PFSK-1 (cell line): ENCODE measurements at regions not wholly inside any gene's neighbourhood (a gene's known extent, or its start where the extent isn't known, plus 50 kb on each side); places are given as distances from the start of the nearest gene placed in this dataset.

Experiments
- FOXP2 ChIP-seq: optimal IDR thresholded peaks from 2 replicates; pipeline ENCODE3; 2011; ENCODE audit warnings: borderline replicate concordance, control low read depth, inconsistent platforms; ENCODE audit not compliant: insufficient read depth; ENCODE audit errors: extremely low read length, extremely low read depth
- POLR2AphosphoS5 ChIP-seq: IDR thresholded peaks from 2 replicates; pipeline ENCODE4 v1.6.1; 2012; ENCODE audit warnings: low read depth, mild to moderate bottlenecking, control low read depth, low read length, moderate library complexity
- SIN3A ChIP-seq: IDR thresholded peaks from 2 replicates; pipeline ENCODE4 v1.6.1; 2012; ENCODE audit warnings: mild to moderate bottlenecking, low read length, moderate library complexity, borderline replicate concordance; ENCODE audit not compliant: insufficient read depth
- TAF1 ChIP-seq: IDR thresholded peaks from 2 replicates; pipeline ENCODE4 v1.6.1; 2012; ENCODE audit warnings: low read length, control low read depth, borderline replicate concordance; ENCODE audit not compliant: insufficient read depth
- TF ChIP-seq, protein P1 (sequence below), 2 experiments: IDR thresholded peaks; 2 replicates each; pipeline versions ENCODE4 v1.6.1 to v1.8.0; 2011 to 2012; ENCODE audit warnings: low read depth in 2 of 2, low read length in 2 of 2, control low read depth in 1 of 2, inconsistent platforms in 1 of 2, mild to moderate bottlenecking in 1 of 2, moderate library complexity in 1 of 2; ENCODE audit not compliant: insufficient read depth in 1 of 2

DNA sequence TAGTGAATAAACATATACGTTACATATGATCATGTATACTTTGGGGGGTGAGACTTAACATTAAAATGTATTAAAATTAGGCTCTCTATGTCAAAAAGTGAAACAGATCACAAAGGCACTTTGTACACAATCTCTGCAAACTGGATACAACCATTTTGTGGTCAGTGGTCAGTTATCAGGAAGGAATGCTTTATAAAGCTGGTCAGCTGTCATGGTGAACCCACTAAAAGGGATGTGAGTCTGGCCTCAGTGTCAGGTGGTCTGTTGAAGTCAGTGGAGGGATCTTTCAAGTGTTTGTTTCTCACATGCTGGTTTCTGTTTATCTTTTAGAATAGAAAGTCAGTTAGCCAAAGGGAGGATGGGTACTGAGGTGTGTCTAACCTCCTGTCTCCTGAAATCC, 875.5 kb upstream of the INTU start:
- no peak for TF ChIP-seq FOXP2
- TF ChIP-seq, protein P1, sequence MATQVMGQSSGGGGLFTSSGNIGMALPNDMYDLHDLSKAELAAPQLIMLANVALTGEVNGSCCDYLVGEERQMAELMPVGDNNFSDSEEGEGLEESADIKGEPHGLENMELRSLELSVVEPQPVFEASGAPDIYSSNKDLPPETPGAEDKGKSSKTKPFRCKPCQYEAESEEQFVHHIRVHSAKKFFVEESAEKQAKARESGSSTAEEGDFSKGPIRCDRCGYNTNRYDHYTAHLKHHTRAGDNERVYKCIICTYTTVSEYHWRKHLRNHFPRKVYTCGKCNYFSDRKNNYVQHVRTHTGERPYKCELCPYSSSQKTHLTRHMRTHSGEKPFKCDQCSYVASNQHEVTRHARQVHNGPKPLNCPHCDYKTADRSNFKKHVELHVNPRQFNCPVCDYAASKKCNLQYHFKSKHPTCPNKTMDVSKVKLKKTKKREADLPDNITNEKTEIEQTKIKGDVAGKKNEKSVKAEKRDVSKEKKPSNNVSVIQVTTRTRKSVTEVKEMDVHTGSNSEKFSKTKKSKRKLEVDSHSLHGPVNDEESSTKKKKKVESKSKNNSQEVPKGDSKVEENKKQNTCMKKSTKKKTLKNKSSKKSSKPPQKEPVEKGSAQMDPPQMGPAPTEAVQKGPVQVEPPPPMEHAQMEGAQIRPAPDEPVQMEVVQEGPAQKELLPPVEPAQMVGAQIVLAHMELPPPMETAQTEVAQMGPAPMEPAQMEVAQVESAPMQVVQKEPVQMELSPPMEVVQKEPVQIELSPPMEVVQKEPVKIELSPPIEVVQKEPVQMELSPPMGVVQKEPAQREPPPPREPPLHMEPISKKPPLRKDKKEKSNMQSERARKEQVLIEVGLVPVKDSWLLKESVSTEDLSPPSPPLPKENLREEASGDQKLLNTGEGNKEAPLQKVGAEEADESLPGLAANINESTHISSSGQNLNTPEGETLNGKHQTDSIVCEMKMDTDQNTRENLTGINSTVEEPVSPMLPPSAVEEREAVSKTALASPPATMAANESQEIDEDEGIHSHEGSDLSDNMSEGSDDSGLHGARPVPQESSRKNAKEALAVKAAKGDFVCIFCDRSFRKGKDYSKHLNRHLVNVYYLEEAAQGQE (IDR thresholded peaks at IDR 0.05; ENCODE audit: insufficient read depth in 1 of 2, low read depth in 2 of 2, low read length in 2 of 2), result no peak
- no peak for TF ChIP-seq POLR2AphosphoS5
- TF ChIP-seq SIN3A, result no peak
- no peak for TF ChIP-seq TAF1

DNA sequence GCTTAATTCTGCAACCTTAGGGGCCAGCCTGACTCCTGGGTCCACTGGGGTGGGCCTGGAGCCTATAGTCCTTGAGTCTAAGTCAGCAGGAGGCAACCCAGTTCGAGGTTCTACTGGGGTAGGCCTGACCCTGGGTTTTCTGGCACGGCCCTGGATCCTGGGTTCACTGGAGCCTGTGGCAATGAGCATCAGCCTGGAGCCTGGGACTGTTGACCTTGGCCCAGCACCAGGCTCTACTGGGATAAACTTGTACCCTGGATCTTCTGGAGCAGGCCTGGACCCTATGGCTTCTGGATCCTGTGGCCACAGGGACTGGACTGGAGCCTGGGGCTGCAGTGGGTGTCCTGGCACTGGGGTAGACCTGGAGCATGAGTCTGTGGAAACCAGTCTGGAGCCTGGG, 874.3 kb upstream of the INTU start:
- TF ChIP-seq SIN3A (no peak), TAF1 (no peak), POLR2AphosphoS5 (no peak), FOXP2 (no peak)
- TF ChIP-seq, protein P1 (IDR thresholded peaks at IDR 0.05; ENCODE audit: insufficient read depth in 1 of 2, low read depth in 2 of 2, low read length in 2 of 2), result no peak

DNA sequence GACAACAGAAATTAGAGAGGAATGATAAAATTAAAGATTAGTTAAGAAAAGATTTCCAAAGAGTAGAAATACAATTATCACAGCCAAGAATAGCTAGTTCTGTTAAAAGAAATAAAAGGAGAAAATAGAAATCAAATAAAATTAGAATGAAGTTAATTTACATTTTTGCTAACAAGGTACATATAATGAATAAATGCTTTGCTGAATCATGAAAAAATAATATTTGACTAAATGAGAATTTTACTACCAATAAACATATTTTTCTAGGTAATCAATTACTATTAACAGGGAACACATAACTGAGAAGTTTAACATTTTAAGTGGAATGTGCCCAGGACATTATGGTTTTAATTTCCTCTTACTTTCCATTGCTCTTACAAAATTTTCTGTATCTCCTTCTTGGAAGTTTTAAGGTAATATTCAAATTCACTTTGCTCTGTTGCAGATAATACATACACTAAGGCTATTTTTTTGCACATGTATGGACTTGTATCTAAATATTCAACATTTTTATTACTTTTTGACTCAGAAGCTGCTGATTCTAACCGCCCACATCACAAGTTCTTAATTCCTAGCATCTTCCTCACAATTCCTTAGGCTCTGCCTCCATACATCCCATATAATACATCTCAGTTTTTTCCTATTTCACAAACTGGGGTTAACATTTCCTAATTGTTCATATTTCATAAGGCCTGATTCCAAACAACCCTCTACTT, 870.7 kb upstream of the INTU start:
- TF ChIP-seq, protein P1 (IDR thresholded peaks at IDR 0.05; ENCODE audit: insufficient read depth in 1 of 2, low read depth in 2 of 2, low read length in 2 of 2), result no peak
- TF ChIP-seq TAF1 (no peak), SIN3A (no peak), FOXP2 (no peak)

DNA sequence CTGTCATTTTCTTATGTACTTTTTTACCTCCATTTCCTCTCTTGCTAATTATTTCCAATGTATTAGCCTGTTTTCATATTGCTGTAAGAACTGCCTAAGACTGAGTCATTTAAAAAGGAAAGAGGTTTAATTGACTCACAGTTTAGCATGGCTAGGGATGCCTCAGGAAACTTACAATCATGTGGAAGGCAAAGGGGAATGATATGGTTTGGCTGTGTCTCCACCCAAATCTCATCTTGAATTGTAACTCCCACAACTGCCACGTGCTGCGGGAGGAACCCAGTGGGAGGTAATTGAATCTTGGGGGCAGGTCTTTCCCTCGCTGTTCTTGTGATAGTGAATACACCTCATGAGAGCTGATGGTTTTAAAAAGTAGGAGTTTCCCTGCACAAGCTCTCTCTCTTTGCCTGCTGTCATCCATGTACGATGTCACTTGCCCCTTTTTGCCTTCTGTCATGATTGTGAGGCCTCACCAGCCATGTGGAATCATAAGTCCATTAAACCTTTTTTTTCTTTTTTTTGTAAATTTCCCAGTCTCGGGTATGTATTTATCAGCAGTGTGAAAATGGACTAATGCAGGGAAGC, 870.0 kb upstream of the INTU start:
- TF ChIP-seq TAF1 (no peak), POLR2AphosphoS5 (no peak), SIN3A (no peak), FOXP2 (no peak)
- TF ChIP-seq, protein P1 (IDR thresholded peaks at IDR 0.05; ENCODE audit: insufficient read depth in 1 of 2, low read depth in 2 of 2, low read length in 2 of 2), result no peak

DNA sequence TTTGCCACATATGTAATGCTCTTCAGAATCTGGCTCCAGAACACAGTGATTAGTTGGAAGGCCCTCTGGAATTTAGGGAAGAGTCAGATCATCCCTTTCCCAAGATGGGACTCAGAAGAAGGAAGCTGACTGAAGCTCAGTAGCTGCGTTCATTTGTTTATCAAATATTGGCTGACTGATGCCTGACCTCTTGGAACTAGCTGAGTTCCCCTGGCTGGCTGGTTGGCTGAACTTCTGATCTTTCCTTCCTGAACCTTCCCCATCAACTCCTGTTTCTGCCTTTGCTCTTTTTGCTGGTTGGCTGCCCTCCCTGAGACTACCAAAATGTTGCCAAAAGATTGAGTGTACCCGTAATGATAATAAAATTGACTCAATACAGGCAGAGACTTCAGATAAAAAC, 866.5 kb upstream of the INTU start:
- TF ChIP-seq TAF1 (no peak), SIN3A (no peak), FOXP2 (no peak)
- TF ChIP-seq, protein P1 (IDR thresholded peaks at IDR 0.05; ENCODE audit: insufficient read depth in 1 of 2, low read depth in 2 of 2, low read length in 2 of 2), result no peak
